ENCODE measurements at regions not wholly inside any gene's neighbourhood (a gene's known extent, or its start where the extent isn't known, plus 50 kb on each side); places are given as distances from the start of the nearest gene placed in this dataset.

- no peak for DNase-seq (ENCODE audit: extremely low spot score)
- ChIA-PET CTCF (no interaction called here), POLR2A (no interaction called here)
- no peak for TF ChIP-seq LEF1 (IDR thresholded peaks at IDR 0.05; ENCODE audit: borderline replicate concordance)
- TF ChIP-seq HDGF (IDR thresholded peaks at IDR 0.05; ENCODE audit: borderline replicate concordance): no peak
- TF ChIP-seq ZNF384 (IDR thresholded peaks at IDR 0.05): no peak
- no peak for TF ChIP-seq FOXM1 (IDR thresholded peaks at IDR 0.05; ENCODE audit: borderline replicate concordance)
- no peak for TF ChIP-seq TARDBP (IDR thresholded peaks at IDR 0.05)
- no peak for TF ChIP-seq FOXA1 (IDR thresholded peaks at IDR 0.05)
- TF ChIP-seq PKNOX1 (IDR thresholded peaks at IDR 0.05): no peak
- no peak for TF ChIP-seq CTBP1 (IDR thresholded peaks at IDR 0.05; ENCODE audit: borderline replicate concordance)
- no peak for TF ChIP-seq ELF4 (IDR thresholded peaks at IDR 0.05)
- no peak for TF ChIP-seq SP1 (IDR thresholded peaks at IDR 0.05)
- no peak for TF ChIP-seq BHLHE40 (IDR thresholded peaks at IDR 0.05; ENCODE audit: borderline replicate concordance)
- TF ChIP-seq FOXK2 (IDR thresholded peaks at IDR 0.05): no peak
- TF ChIP-seq ARNT (IDR thresholded peaks at IDR 0.05): no peak
- TF ChIP-seq SUZ12 (IDR thresholded peaks at IDR 0.05): no peak
- no peak for TF ChIP-seq NFRKB (IDR thresholded peaks at IDR 0.05)
- no peak for TF ChIP-seq L3MBTL2 (conservative IDR thresholded peaks at IDR 0.05)
These were observed 78.6 kb upstream of the ITGB1 start for GRCh38 chr10:33036670-33037069.

GRCh38 chr10:33035411-33035810 lies 77.4 kb upstream of the ITGB1 start:
- ChIA-PET POLR2A (no interaction called here), CTCF (interaction anchor here (0.8 kb wide), 1 partner anchor 88 kb away, joined by 5 read pairs; no protein-coding TSS in a partner anchor)
- TF ChIP-seq TARDBP (IDR thresholded peaks at IDR 0.05) (no peak), FOXM1 (IDR thresholded peaks at IDR 0.05; ENCODE audit: borderline replicate concordance) (no peak), HDGF (IDR thresholded peaks at IDR 0.05; ENCODE audit: borderline replicate concordance) (no peak), LEF1 (IDR thresholded peaks at IDR 0.05; ENCODE audit: borderline replicate concordance) (no peak), BHLHE40 (IDR thresholded peaks at IDR 0.05; ENCODE audit: borderline replicate concordance) (no peak), ZNF384 (IDR thresholded peaks at IDR 0.05) (no peak), SP1 (IDR thresholded peaks at IDR 0.05) (no peak), FOXK2 (IDR thresholded peaks at IDR 0.05) (no peak), NFRKB (IDR thresholded peaks at IDR 0.05) (no peak), CTBP1 (IDR thresholded peaks at IDR 0.05; ENCODE audit: borderline replicate concordance) (no peak), ELF4 (IDR thresholded peaks at IDR 0.05) (no peak), ARNT (IDR thresholded peaks at IDR 0.05) (no peak), FOXA1 (IDR thresholded peaks at IDR 0.05) (no peak), PKNOX1 (IDR thresholded peaks at IDR 0.05) (no peak)
- no peak for DNase-seq (ENCODE audit: extremely low spot score)

- TF ChIP-seq FOXM1 (IDR thresholded peaks at IDR 0.05; ENCODE audit: borderline replicate concordance): no peak
- no peak for TF ChIP-seq SUZ12 (IDR thresholded peaks at IDR 0.05)
- no peak for TF ChIP-seq NFRKB (IDR thresholded peaks at IDR 0.05)
- TF ChIP-seq BHLHE40 (IDR thresholded peaks at IDR 0.05; ENCODE audit: borderline replicate concordance): no peak
- TF ChIP-seq ZNF384 (IDR thresholded peaks at IDR 0.05): no peak
- TF ChIP-seq L3MBTL2 (conservative IDR thresholded peaks at IDR 0.05): no peak
- no peak for TF ChIP-seq LEF1 (IDR thresholded peaks at IDR 0.05; ENCODE audit: borderline replicate concordance)
- no peak for TF ChIP-seq ARNT (IDR thresholded peaks at IDR 0.05)
- no peak for TF ChIP-seq SP1 (IDR thresholded peaks at IDR 0.05)
- CTCF ChIA-PET: no interaction called here
- no peak for DNase-seq (ENCODE audit: extremely low spot score)
- POLR2A ChIA-PET: no interaction called here
These were observed 76.9 kb upstream of the ITGB1 start for GRCh38 chr10:33034931-33035330.

- POLR2A ChIA-PET: no interaction called here
- no peak for TF ChIP-seq L3MBTL2 (conservative IDR thresholded peaks at IDR 0.05)
- no peak for TF ChIP-seq ARNT (IDR thresholded peaks at IDR 0.05)
- TF ChIP-seq CTBP1 (IDR thresholded peaks at IDR 0.05; ENCODE audit: borderline replicate concordance): no peak
- no peak for TF ChIP-seq SUZ12 (IDR thresholded peaks at IDR 0.05)
- TF ChIP-seq ZNF384 (IDR thresholded peaks at IDR 0.05): no peak
- no peak for TF ChIP-seq ELF4 (IDR thresholded peaks at IDR 0.05)
- TF ChIP-seq HDGF (IDR thresholded peaks at IDR 0.05; ENCODE audit: borderline replicate concordance): no peak
- TF ChIP-seq FOXA1 (IDR thresholded peaks at IDR 0.05): no peak
- no peak for TF ChIP-seq SP1 (IDR thresholded peaks at IDR 0.05)
- TF ChIP-seq FOXK2 (IDR thresholded peaks at IDR 0.05): no peak
- TF ChIP-seq TARDBP (IDR thresholded peaks at IDR 0.05): no peak
- TF ChIP-seq NFRKB (IDR thresholded peaks at IDR 0.05): no peak
- TF ChIP-seq LEF1 (IDR thresholded peaks at IDR 0.05; ENCODE audit: borderline replicate concordance): no peak
- no peak for DNase-seq (ENCODE audit: extremely low spot score)
- CTCF ChIA-PET: no interaction called here
These were observed 74.7 kb upstream of the ITGB1 start for GRCh38 chr10:33032654-33033151.

- CTCF ChIA-PET: no interaction called here
These were observed 74.0 kb upstream of the ITGB1 start for GRCh38 chr10:33031815-33032653.

More at GRCh38 chr10:33031815-33032653, 74.0 kb upstream of the ITGB1 start:
- TF ChIP-seq PKNOX1 (IDR thresholded peaks at IDR 0.05) (no peak), FOXM1 (IDR thresholded peaks at IDR 0.05; ENCODE audit: borderline replicate concordance) (no peak), TARDBP (IDR thresholded peaks at IDR 0.05) (no peak), FOXK2 (IDR thresholded peaks at IDR 0.05) (no peak), SP1 (IDR thresholded peaks at IDR 0.05) (no peak), NFRKB (IDR thresholded peaks at IDR 0.05) (no peak), ARNT (IDR thresholded peaks at IDR 0.05) (no peak)
- POLR2A ChIA-PET: no interaction called here
- DNase-seq (ENCODE audit: extremely low spot score): no peak
